ENCODE measurements at regions not wholly inside any gene's neighbourhood (a gene's known extent, or its start where the extent isn't known, plus 50 kb on each side); places are given as distances from the start of the nearest gene placed in this dataset.

GRCh38 chr13:33373624-33374023 lies 88.1 kb upstream of the STARD13 start:
- no peak for DNase-seq

- peak in 1 of 3 experiments; percentile 20 for DNase-seq
These were observed 89.9 kb upstream of the STARD13 start for GRCh38 chr13:33375421-33375820.

- DNase-seq: no peak
These were observed 90.7 kb upstream of the STARD13 start for GRCh38 chr13:33376212-33376611.

GRCh38 chr13:33377411-33377810 lies 91.9 kb upstream of the STARD13 start:
- no peak for DNase-seq

GRCh38 chr13:33377825-33378224 lies 92.3 kb upstream of the STARD13 start:
- no peak for DNase-seq

- peak in 2 of 3 experiments; percentile 20 to 52 for DNase-seq
These were observed 94.1 kb upstream of the STARD13 start for GRCh38 chr13:33379608-33380007.

- no peak for DNase-seq
These were observed 95.0 kb upstream of the STARD13 start for GRCh38 chr13:33380487-33381079.

- no peak for DNase-seq
These were observed 95.6 kb upstream of the STARD13 start for GRCh38 chr13:33381180-33381579.

- DNase-seq: no peak
These were observed 96.4 kb upstream of the STARD13 start for GRCh38 chr13:33381906-33382305.

- DNase-seq: peak; percentile 1 to 80 (median 5)
These were observed 98.4 kb upstream of the STARD13 start for GRCh38 chr13:33383724-33384577.

GRCh38 chr13:33388286-33388998 lies 102.9 kb upstream of the STARD13 start:
- no peak for DNase-seq

GRCh38 chr13:33392794-33393405 lies 107.3 kb upstream of the STARD13 start:
- DNase-seq: no peak

GRCh38 chr13:33394294-33394932 lies 108.9 kb upstream of the STARD13 start:
- DNase-seq: no peak

- DNase-seq: peak in 2 of 3 experiments; percentile 25 to 56
These were observed 115.7 kb upstream of the STARD13 start for GRCh38 chr13:33401238-33401637.

- no peak for DNase-seq
These were observed 117.4 kb upstream of the STARD13 start for GRCh38 chr13:33402975-33403374.

- DNase-seq: no peak
These were observed 118.3 kb upstream of the STARD13 start for GRCh38 chr13:33403807-33404362.

GRCh38 chr13:33405371-33405770 lies 119.8 kb upstream of the STARD13 start:
- DNase-seq: no peak

GRCh38 chr13:33409673-33410510 lies 124.3 kb upstream of the STARD13 start:
- peak in 2 of 3 experiments; percentile 7 to 8 for DNase-seq

GRCh38 chr13:33410619-33411018 lies 125.1 kb upstream of the STARD13 start:
- no peak for DNase-seq

- no peak for DNase-seq
These were observed 125.8 kb upstream of the STARD13 start for GRCh38 chr13:33411312-33411711.

- no peak for DNase-seq
These were observed 130.3 kb upstream of the STARD13 start for GRCh38 chr13:33415822-33416221.

All from NCI-H1417 (cell line).